ENCODE measurements at regions not wholly inside any gene's neighbourhood (a gene's known extent, or its start where the extent isn't known, plus 50 kb on each side); places are given as distances from the start of the nearest gene placed in this dataset.

DNA sequence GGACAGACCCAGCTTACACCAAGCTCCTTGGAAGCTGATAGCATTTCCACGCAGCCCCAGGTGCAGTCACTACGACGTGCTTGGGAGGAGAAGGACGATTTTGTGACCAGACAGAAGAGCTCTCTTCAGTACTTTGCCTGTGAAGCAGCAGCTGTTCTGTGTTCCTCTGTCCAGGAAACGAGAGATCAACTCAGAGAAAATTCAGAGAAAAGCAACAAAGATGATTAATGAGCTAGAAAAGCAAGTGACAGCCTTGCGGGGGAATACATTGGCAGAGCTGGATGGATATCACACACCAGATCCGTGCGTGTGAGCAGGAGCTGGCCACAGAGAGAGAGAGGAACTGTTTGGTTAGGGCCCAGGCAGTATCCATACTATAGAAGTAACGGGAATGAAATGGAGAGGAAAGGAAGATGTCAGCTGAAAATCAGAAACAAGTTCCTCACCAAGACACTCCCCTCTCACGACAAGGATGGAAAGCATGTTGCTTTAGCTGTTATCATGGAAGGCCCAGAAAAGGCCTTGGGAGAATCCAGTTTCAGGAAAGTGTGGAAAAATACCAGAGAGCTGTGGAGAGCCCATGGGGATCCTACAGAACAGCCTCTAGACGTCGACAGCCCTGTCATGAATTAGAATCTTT lies 106.2 kb downstream of the TOMM20 start:
- Histone ChIP-seq H3K9me3 (ENCODE audit: control insufficient read depth in 2 of 3, low read length in 3 of 3) (no peaks in the 10 kb centered on the region), H3K4me1 (ENCODE audit: control insufficient read depth in 2 of 2, insufficient read depth in 2 of 2, low read length in 2 of 2) (no peaks in the 10 kb centered on the region), H3K27me3 (ENCODE audit: control insufficient read depth in 2 of 2, insufficient read depth in 2 of 2, low read length in 2 of 2) (no peaks in the 10 kb centered on the region), H3K4me3 (ENCODE audit: low read length) (no peak overlapping the region), H3K36me3 (ENCODE audit: control insufficient read depth in 2 of 3, insufficient read depth in 3 of 3, low read length in 3 of 3) (no peaks in the 10 kb centered on the region), H3K27ac (ENCODE audit: low read depth, low read length) (no peak overlapping the region)
- H3K27ac Mint-ChIP-seq, result peak overlapping the region in 6 of 9 donors; percentile 21 to 52 (median 23)
- H3K4me1 Mint-ChIP-seq, result peaks cover 5 to 52% (median 14%) of the 10 kb centered on the region in 7 donors
- peak overlapping the region in 1 of 10 donors; percentile 2 for H3K4me3 Mint-ChIP-seq
- H3K36me3 Mint-ChIP-seq, result peaks cover 0 to 17% (median 0%) of the 10 kb centered on the region in 5 donors
- intact Hi-C loops (cut with micrococcal nuclease), result no loop called here
- peaks cover under 1 to 17% (median 5%) of the 10 kb centered on the region in 11 donors for H3K9me3 Mint-ChIP-seq
- no peaks in the 10 kb centered on the region for H3K27me3 Mint-ChIP-seq
- ATAC-seq (no peak), DNase-seq (no peak)
- ChIA-PET POLR2A (no interaction called here), CTCF (no interaction called here)

DNA sequence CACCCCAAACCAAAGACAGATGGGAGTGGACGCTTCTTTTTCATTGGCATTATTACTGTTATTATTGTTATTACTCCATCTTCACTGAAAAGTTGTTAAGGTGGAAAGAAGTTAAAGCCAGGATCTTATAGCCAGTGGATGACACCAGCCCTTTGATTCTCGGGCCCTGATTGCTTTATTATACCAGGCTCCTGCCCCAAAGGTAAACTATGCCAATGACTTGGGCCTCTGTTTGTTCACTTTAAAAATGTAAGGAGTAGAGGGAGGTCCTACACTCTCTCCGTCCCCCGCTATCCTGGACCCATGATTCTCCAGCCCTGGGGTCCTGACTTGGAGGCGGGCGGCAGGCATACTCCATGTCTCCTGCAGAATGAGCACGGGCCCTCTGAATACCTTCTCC lies 106.8 kb downstream of the TOMM20 start:
- intact Hi-C loops (cut with micrococcal nuclease), result no loop called here
- no peak overlapping the region for H3K4me3 ChIP-seq (ENCODE audit: low read length)
- H3K9me3 ChIP-seq (ENCODE audit: control insufficient read depth in 2 of 3, low read length in 3 of 3), result no peaks in the 10 kb centered on the region
- DNase-seq (no peak), ATAC-seq (no peak)
- no peaks in the 10 kb centered on the region for H3K27me3 ChIP-seq (ENCODE audit: control insufficient read depth in 2 of 2, insufficient read depth in 2 of 2, low read length in 2 of 2)
- peaks cover 0 to 14% (median 5%) of the 10 kb centered on the region in 11 donors for H3K9me3 Mint-ChIP-seq
- no peaks in the 10 kb centered on the region for H3K4me1 ChIP-seq (ENCODE audit: control insufficient read depth in 2 of 2, insufficient read depth in 2 of 2, low read length in 2 of 2)
- peaks cover 0 to 13% (median 0%) of the 10 kb centered on the region in 5 donors for H3K36me3 Mint-ChIP-seq
- H3K36me3 ChIP-seq (ENCODE audit: control insufficient read depth in 2 of 3, insufficient read depth in 3 of 3, low read length in 3 of 3), result no peaks in the 10 kb centered on the region
- H3K27ac Mint-ChIP-seq, result peak overlapping the region in 3 of 9 donors; percentile 21 to 24 (median 21)
- no peaks in the 10 kb centered on the region for H3K27me3 Mint-ChIP-seq
- ChIA-PET CTCF (no interaction called here), POLR2A (no interaction called here)
- H3K27ac ChIP-seq (ENCODE audit: low read depth, low read length), result no peak overlapping the region
- no peak overlapping the region for H3K4me3 Mint-ChIP-seq
- H3K4me1 Mint-ChIP-seq, result peaks cover 6 to 59% (median 14%) of the 10 kb centered on the region in 7 donors

DNA sequence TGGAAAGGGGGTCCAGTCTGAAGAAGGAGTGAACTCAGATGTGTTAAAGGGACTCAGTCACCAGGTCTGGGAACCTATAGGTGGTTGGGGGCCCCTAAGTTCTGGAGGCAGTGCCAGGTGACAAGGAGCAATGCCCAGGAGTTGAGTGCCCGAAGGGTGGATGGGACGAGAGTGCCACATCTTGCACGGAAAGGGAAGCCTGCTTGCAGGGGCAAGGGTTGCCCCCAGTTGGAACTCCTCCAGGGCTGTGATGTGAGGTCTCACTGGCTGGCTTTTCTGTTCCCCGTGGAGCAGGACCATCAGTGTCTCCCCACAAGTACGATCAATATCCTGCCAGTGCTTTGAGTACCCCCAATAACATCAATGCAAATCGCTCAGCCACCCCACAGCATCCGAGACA lies 107.3 kb downstream of the TOMM20 start:
- ChIA-PET POLR2A (no interaction called here), CTCF (no interaction called here)
- Mint-ChIP-seq H3K27me3 (no peaks in the 10 kb centered on the region), H3K4me3 (no peak overlapping the region), H3K9me3 (peaks cover 0 to 14% (median 5%) of the 10 kb centered on the region in 11 donors), H3K36me3 (peaks cover 0 to 15% (median 0%) of the 10 kb centered on the region in 5 donors), H3K4me1 (peaks cover 6 to 61% (median 14%) of the 10 kb centered on the region in 7 donors), H3K27ac (no peak overlapping the region)
- DNase-seq, result no peak
- no peak overlapping the region for H3K27ac ChIP-seq (ENCODE audit: low read depth, low read length)
- no peaks in the 10 kb centered on the region for H3K4me1 ChIP-seq (ENCODE audit: control insufficient read depth in 2 of 2, insufficient read depth in 2 of 2, low read length in 2 of 2)
- no peaks in the 10 kb centered on the region for H3K27me3 ChIP-seq (ENCODE audit: control insufficient read depth in 2 of 2, insufficient read depth in 2 of 2, low read length in 2 of 2)
- H3K9me3 ChIP-seq (ENCODE audit: control insufficient read depth in 2 of 3, low read length in 3 of 3), result no peaks in the 10 kb centered on the region
- intact Hi-C loops (cut with micrococcal nuclease), result no loop called here
- H3K36me3 ChIP-seq (ENCODE audit: control insufficient read depth in 2 of 3, insufficient read depth in 3 of 3, low read length in 3 of 3), result no peaks in the 10 kb centered on the region
- no peak for ATAC-seq
- no peak overlapping the region for H3K4me3 ChIP-seq (ENCODE audit: low read length)

DNA sequence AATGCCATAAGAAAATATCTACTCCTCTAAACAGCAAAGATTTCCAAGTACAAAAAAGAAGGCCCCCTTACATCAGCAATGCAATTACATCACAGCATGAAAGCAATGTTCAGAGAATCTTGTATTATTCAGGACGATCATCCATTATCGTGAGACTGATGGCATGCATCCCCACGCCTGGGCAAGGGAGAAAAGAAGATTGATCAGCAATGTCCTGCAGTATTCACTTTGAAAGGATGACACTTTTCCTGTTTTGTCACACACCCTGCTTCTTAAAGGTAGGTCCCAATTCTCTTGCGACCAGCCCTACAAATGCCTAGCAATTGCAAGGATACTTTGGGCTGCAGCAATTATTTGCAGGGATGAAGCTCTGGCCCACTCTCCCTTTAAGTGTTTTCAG lies 108.7 kb downstream of the TOMM20 start:
- POLR2A ChIA-PET, result no interaction called here
- ATAC-seq, result no peak
- peaks cover 0 to 15% (median 0%) of the 10 kb centered on the region in 5 donors for H3K36me3 Mint-ChIP-seq

DNA sequence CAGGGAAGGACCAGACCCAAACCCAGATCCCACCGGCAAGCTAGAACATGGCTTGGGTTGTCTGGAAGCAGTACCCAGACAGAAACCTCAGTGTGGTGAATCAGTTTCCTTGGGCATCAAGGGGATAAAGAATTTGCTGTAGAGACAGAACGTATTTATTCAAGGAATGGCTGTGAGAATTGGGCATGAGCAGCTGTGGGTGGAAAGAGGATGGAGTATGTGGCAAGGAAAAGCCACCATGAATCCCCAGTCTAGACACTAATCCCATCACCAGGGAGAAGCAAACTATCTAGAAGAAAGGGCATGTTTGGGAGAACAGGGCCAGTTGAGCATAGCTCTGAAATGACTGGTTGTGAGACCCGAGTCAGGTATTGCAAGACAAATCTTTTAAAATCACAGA lies 109.2 kb downstream of the TOMM20 start:
- no peak for ATAC-seq
- H3K36me3 Mint-ChIP-seq, result peaks cover 0 to 17% (median 0%) of the 10 kb centered on the region in 5 donors
- CTCF ChIA-PET, result interaction anchor here (0.6 kb wide), 1 partner anchor 28 kb away, joined by 9 read pairs; no protein-coding TSS in a partner anchor
- no peak for DNase-seq
- Histone ChIP-seq H3K27me3 (ENCODE audit: control insufficient read depth in 2 of 2, insufficient read depth in 2 of 2, low read length in 2 of 2) (no peaks in the 10 kb centered on the region), H3K36me3 (ENCODE audit: control insufficient read depth in 2 of 3, insufficient read depth in 3 of 3, low read length in 3 of 3) (no peaks in the 10 kb centered on the region), H3K4me1 (ENCODE audit: control insufficient read depth in 2 of 2, insufficient read depth in 2 of 2, low read length in 2 of 2) (peaks cover 4 to 5% of the 10 kb centered on the region in 2 donors), H3K27ac (ENCODE audit: low read depth, low read length) (no peak overlapping the region), H3K4me3 (ENCODE audit: low read length) (no peak overlapping the region), H3K9me3 (ENCODE audit: control insufficient read depth in 2 of 3, low read length in 3 of 3) (no peaks in the 10 kb centered on the region)
- POLR2A ChIA-PET, result no interaction called here
- H3K27me3 Mint-ChIP-seq, result no peaks in the 10 kb centered on the region
- peaks cover 15 to 73% (median 29%) of the 10 kb centered on the region in 7 donors for H3K4me1 Mint-ChIP-seq
- H3K4me3 Mint-ChIP-seq, result peak overlapping the region in 1 of 10 donors; percentile 21
- intact Hi-C loops (cut with micrococcal nuclease), result loop anchor here in 1 of 2 donors (5.0 to 10.0 kb wide), 2 partner anchors 43 to 625 kb away; partner anchors contain the start of gene GNG4
- H3K9me3 Mint-ChIP-seq, result peaks cover 0 to 18% (median 7%) of the 10 kb centered on the region in 11 donors
- peak overlapping the region in 5 of 9 donors; percentile 6 to 83 (median 30) for H3K27ac Mint-ChIP-seq

More for the DNA sequence above, 108.7 kb downstream of the TOMM20 start:
- Histone ChIP-seq H3K27ac (ENCODE audit: low read depth, low read length) (no peak overlapping the region), H3K4me3 (ENCODE audit: low read length) (no peak overlapping the region), H3K36me3 (ENCODE audit: control insufficient read depth in 2 of 3, insufficient read depth in 3 of 3, low read length in 3 of 3) (no peaks in the 10 kb centered on the region), H3K4me1 (ENCODE audit: control insufficient read depth in 2 of 2, insufficient read depth in 2 of 2, low read length in 2 of 2) (peaks cover 4 to 5% of the 10 kb centered on the region in 2 donors), H3K9me3 (ENCODE audit: control insufficient read depth in 2 of 3, low read length in 3 of 3) (no peaks in the 10 kb centered on the region), H3K27me3 (ENCODE audit: control insufficient read depth in 2 of 2, insufficient read depth in 2 of 2, low read length in 2 of 2) (no peaks in the 10 kb centered on the region)
- Mint-ChIP-seq H3K9me3 (peaks cover 0 to 18% (median 7%) of the 10 kb centered on the region in 11 donors), H3K4me3 (no peak overlapping the region), H3K27me3 (no peaks in the 10 kb centered on the region), H3K4me1 (peaks cover 11 to 68% (median 24%) of the 10 kb centered on the region in 7 donors), H3K27ac (peak overlapping the region in 2 of 9 donors; percentile 30 to 83)
- CTCF ChIA-PET, result interaction anchor here (0.6 kb wide), 1 partner anchor 27 kb away, joined by 9 read pairs; no protein-coding TSS in a partner anchor
- intact Hi-C loops (cut with micrococcal nuclease), result loop anchor here in 1 of 2 donors (5.0 to 10.0 kb wide), 2 partner anchors 42 to 625 kb away; partner anchors contain the start of gene GNG4
- DNase-seq, result no peak

DNA sequence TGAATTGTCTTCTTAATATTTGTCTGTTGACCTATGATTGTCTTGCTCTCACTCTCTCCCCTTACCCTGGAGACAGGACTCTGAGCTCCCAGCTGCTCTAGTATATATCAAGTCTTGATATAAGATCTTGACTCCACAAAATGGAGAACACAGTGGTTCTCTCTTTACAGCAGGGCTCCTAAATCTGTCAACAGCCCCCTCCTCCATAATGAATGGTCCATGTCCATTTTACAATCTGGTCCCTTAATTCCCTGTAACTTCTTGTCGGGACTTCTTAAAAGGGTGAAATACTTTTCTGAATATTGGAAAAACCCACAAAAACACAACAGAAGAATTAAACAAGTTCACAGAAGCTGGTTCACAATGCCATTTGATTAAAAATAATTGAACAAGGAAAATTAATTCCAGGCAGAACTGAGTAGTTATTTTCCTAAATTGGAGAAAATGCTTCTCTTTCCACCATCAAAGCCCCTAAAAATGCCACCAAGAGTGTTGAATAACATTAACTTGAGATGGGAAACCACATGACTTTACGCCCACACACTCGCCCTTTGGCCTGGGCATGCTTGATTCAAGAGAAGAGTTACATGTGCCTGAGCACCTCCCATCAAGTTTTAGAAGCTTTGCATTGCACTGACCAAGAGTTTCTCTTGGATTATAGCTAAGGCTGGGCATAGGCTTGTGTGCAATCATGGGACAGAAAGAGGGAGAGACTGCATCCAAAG lies 109.8 kb downstream of the TOMM20 start:
- peak overlapping the region in 1 of 10 donors; percentile 21 for H3K4me3 Mint-ChIP-seq
- Histone ChIP-seq H3K4me3 (ENCODE audit: low read length) (no peak overlapping the region), H3K9me3 (ENCODE audit: control insufficient read depth in 2 of 3, low read length in 3 of 3) (no peaks in the 10 kb centered on the region), H3K27me3 (ENCODE audit: control insufficient read depth in 2 of 2, insufficient read depth in 2 of 2, low read length in 2 of 2) (no peaks in the 10 kb centered on the region), H3K4me1 (ENCODE audit: control insufficient read depth in 2 of 2, insufficient read depth in 2 of 2, low read length in 2 of 2) (peaks cover 4 to 5% of the 10 kb centered on the region in 2 donors), H3K36me3 (ENCODE audit: control insufficient read depth in 2 of 3, insufficient read depth in 3 of 3, low read length in 3 of 3) (no peaks in the 10 kb centered on the region), H3K27ac (ENCODE audit: low read depth, low read length) (no peak overlapping the region)
- H3K4me1 Mint-ChIP-seq, result peaks cover 17 to 78% (median 34%) of the 10 kb centered on the region in 7 donors
- CTCF ChIA-PET, result interaction anchor here (0.5 kb wide), 1 partner anchor 68 kb away, joined by 3 read pairs; no protein-coding TSS in a partner anchor
- peaks cover 0 to 18% (median 0%) of the 10 kb centered on the region in 5 donors for H3K36me3 Mint-ChIP-seq
- POLR2A ChIA-PET, result interaction anchor here (1.3 to 1.5 kb wide), 2 partner anchors 294 to 405 kb away, joined by 3 read pairs; no protein-coding TSS in a partner anchor
- DNase-seq (peak in 1 of 9 donors; percentile 48), ATAC-seq (no peak)
- peaks cover 0 to 18% (median 7%) of the 10 kb centered on the region in 11 donors for H3K9me3 Mint-ChIP-seq
- no peaks in the 10 kb centered on the region for H3K27me3 Mint-ChIP-seq
- intact Hi-C loops (cut with micrococcal nuclease), result loop anchor here in 1 of 2 donors (5.0 to 10.0 kb wide), 2 partner anchors 43 to 626 kb away; partner anchors contain the start of gene GNG4
- peak overlapping the region in 4 of 9 donors; percentile 6 to 83 (median 38) for H3K27ac Mint-ChIP-seq
